ENCODE measurements at regions not wholly inside any gene's neighbourhood (a gene's known extent, or its start where the extent isn't known, plus 50 kb on each side); places are given as distances from the start of the nearest gene placed in this dataset.

GRCh38 chr3:102084704-102085103, 235.4 kb downstream of the NFKBIZ start:
- no peaks in the 10 kb centered on the region for H3K36me3 Mint-ChIP-seq (ENCODE audit: low read depth)

DNA sequence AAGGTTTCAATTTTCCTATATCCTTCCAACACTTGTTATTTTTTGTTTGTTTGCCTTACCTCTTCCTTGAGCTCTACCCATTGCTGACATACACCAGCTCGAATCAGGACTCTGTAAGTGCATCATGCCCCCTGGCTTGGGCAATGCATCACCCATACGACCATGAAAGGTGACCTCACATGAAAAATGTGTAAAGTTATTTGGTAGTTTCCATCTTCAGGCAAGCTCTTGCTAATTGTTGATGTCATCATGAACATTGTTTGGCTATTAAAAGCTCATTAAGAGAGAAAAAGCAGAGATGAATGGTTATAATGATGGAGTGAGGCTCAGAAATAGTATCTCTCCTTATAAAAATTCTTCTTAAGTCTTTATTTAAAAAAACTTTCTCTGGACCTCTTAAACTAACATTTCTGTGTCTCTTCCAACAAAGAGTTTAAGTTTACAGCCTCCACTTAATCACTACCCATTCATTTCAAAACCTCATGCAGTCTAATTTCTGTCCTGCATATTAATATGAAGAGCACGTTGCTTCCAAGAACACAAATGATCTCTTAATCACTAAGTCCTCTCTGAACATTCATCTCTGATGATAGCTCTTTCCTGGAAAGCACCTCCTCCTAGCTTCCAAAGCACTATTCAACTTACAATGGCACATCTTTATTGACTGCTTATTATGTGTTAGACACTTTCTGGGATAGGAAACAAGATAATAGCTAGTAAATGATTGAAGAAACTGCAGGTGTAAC, 236.3 kb downstream of the NFKBIZ start:
- no peaks in the 10 kb centered on the region for H3K9me3 Mint-ChIP-seq
- peaks cover 2% of the 10 kb centered on the region for H3K27me3 Mint-ChIP-seq (ENCODE audit: low read depth, poor library complexity)
- no peak overlapping the region for H3K4me3 Mint-ChIP-seq
- DNase-seq: no peak
- H3K36me3 Mint-ChIP-seq (ENCODE audit: low read depth): no peaks in the 10 kb centered on the region
- H3K4me1 Mint-ChIP-seq: peaks cover 28% of the 10 kb centered on the region
- H3K27ac Mint-ChIP-seq: no peak overlapping the region
- TF ChIP-seq, protein P1, sequence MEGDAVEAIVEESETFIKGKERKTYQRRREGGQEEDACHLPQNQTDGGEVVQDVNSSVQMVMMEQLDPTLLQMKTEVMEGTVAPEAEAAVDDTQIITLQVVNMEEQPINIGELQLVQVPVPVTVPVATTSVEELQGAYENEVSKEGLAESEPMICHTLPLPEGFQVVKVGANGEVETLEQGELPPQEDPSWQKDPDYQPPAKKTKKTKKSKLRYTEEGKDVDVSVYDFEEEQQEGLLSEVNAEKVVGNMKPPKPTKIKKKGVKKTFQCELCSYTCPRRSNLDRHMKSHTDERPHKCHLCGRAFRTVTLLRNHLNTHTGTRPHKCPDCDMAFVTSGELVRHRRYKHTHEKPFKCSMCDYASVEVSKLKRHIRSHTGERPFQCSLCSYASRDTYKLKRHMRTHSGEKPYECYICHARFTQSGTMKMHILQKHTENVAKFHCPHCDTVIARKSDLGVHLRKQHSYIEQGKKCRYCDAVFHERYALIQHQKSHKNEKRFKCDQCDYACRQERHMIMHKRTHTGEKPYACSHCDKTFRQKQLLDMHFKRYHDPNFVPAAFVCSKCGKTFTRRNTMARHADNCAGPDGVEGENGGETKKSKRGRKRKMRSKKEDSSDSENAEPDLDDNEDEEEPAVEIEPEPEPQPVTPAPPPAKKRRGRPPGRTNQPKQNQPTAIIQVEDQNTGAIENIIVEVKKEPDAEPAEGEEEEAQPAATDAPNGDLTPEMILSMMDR (IDR thresholded peaks at IDR 0.05): no peak

More at GRCh38 chr3:102084704-102085103, 235.4 kb downstream of the NFKBIZ start:
- no peak for DNase-seq
- H3K27ac Mint-ChIP-seq: no peak overlapping the region
- H3K4me3 Mint-ChIP-seq: no peak overlapping the region
- peaks cover 18% of the 10 kb centered on the region for H3K4me1 Mint-ChIP-seq
- no peaks in the 10 kb centered on the region for H3K9me3 Mint-ChIP-seq
- TF ChIP-seq, protein P1 (IDR thresholded peaks at IDR 0.05): no peak
- peaks cover 6% of the 10 kb centered on the region for H3K27me3 Mint-ChIP-seq (ENCODE audit: low read depth, poor library complexity)

DNA sequence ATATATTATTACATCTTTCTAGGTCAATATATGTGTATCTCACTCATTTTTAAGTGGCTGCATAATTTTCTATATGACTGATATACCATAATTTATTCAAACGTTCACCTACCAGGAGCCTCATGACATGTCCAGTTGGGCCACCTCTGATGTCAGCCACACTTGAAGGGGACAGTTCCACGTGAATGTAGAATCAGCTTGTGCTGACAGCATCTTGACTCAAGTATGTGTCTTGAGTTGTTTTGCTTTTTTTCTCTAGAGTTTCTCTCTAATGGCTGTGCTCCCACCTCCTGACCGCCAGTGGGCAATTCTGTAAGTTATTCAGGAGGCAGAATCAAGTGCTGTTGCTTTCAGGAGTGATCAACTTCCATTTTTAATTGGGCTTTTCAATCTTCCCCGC, 237.9 kb downstream of the NFKBIZ start:
- H3K27ac Mint-ChIP-seq: no peak overlapping the region
- no peak for DNase-seq
- H3K4me3 Mint-ChIP-seq: no peak overlapping the region
- no peaks in the 10 kb centered on the region for H3K36me3 Mint-ChIP-seq (ENCODE audit: low read depth)
- no peaks in the 10 kb centered on the region for H3K9me3 Mint-ChIP-seq
- H3K27me3 Mint-ChIP-seq (ENCODE audit: low read depth, poor library complexity): no peaks in the 10 kb centered on the region
- H3K4me1 Mint-ChIP-seq: peaks cover 32% of the 10 kb centered on the region
- TF ChIP-seq, protein P1 (IDR thresholded peaks at IDR 0.05): no peak

DNA sequence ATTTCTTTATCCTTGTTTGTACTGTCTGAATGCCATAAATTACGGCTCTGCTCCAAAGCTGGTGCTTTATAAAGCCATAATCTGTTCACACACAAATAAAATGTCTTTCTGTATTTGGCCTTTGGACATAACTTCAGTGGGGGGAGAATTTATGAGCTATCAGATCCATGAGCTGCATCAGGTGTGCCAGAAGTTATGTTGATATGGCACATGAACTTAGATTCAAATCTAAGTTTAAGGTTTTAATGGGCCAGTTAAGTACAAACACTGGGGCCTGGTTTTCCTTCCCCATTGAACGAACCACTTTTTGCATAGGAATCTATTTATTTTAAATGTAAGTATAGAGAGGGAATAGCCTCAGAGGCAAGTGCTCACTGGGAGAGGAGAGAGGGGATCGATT, 239.9 kb downstream of the NFKBIZ start:
- no peak overlapping the region for H3K4me3 Mint-ChIP-seq
- peaks cover 34% of the 10 kb centered on the region for H3K4me1 Mint-ChIP-seq
- no peak for DNase-seq
- H3K9me3 Mint-ChIP-seq: no peaks in the 10 kb centered on the region
- no peaks in the 10 kb centered on the region for H3K27me3 Mint-ChIP-seq (ENCODE audit: low read depth, poor library complexity)
- peak overlapping the region; percentile 33 for H3K27ac Mint-ChIP-seq
- TF ChIP-seq, protein P1 (IDR thresholded peaks at IDR 0.05): no peak
- H3K36me3 Mint-ChIP-seq (ENCODE audit: low read depth): no peaks in the 10 kb centered on the region

DNA sequence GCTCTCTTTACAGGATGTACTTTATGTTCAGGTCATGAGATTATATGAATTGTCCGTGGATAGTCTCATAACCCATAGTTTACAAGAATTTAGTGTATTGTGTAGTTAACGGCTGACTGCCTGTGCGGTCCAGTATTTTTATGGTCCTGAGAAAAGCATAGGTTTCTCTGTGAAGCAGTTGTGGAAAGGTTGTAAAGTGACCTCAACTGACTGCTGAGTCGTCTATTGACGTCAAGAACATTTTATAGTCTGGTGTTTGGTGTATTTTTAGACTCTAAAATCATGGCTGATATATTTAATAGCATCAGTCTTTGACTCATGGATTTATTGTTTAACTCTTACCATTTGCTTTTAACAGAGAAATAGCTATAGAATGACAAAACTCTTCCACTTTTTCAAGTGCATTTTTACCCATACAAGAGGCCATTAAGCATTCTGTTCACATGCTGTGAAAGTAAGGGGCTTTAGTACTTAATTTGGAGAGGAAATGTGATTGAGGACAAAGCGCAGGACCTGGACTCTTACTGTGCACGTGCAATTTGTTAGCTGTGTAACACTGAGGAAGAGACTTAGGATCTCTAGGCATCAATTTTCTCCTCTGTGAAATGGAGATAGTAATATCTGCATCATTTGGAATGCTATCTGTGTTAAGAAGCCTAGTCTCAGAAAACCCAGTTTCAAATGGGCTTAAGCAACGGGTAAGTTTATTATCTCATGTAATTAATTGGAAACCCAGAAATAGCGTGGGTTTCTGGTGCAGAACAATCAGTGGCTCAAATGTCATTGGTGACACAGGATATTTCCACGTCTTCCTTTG, 240.8 kb downstream of the NFKBIZ start:
- Mint-ChIP-seq H3K9me3 (no peaks in the 10 kb centered on the region), H3K4me3 (no peak overlapping the region), H3K27ac (peak overlapping the region; percentile 73), H3K27me3 (ENCODE audit: low read depth, poor library complexity) (no peaks in the 10 kb centered on the region), H3K4me1 (peaks cover 42% of the 10 kb centered on the region), H3K36me3 (ENCODE audit: low read depth) (no peaks in the 10 kb centered on the region)
- TF ChIP-seq, protein P1 (IDR thresholded peaks at IDR 0.05): no peak
- DNase-seq: peak; percentile 5
